ENCODE measurements at regions not wholly inside any gene's neighbourhood (a gene's known extent, or its start where the extent isn't known, plus 50 kb on each side); places are given as distances from the start of the nearest gene placed in this dataset.

GRCh38 chr9:92185096-92185495, 69.9 kb upstream of the SPTLC1 start:
- no peak for DNase-seq

GRCh38 chr9:92184041-92184564, 68.9 kb upstream of the SPTLC1 start:
- no peak for DNase-seq

GRCh38 chr9:92183449-92183848, 68.2 kb upstream of the SPTLC1 start:
- no peak for DNase-seq

- no peak for DNase-seq
Observed at GRCh38 chr9:92181296-92181695, 66.1 kb upstream of the SPTLC1 start.

GRCh38 chr9:92180669-92181181, 65.5 kb upstream of the SPTLC1 start:
- DNase-seq = no peak

- DNase-seq = no peak
Observed at GRCh38 chr9:92180002-92180400, 64.8 kb upstream of the SPTLC1 start.

GRCh38 chr9:92179286-92180001, 64.2 kb upstream of the SPTLC1 start:
- no peak for DNase-seq

GRCh38 chr9:92177591-92177990, 62.4 kb upstream of the SPTLC1 start:
- DNase-seq = no peak

GRCh38 chr9:92176800-92177185, 61.6 kb upstream of the SPTLC1 start:
- no peak for DNase-seq

GRCh38 chr9:92176068-92176799, 61.0 kb upstream of the SPTLC1 start:
- no peak for DNase-seq

GRCh38 chr9:92175441-92175840, 60.2 kb upstream of the SPTLC1 start:
- no peak for DNase-seq

- DNase-seq = no peak
Observed at GRCh38 chr9:92173318-92173717, 58.1 kb upstream of the SPTLC1 start.

- DNase-seq = no peak
Observed at GRCh38 chr9:92171822-92172221, 56.6 kb upstream of the SPTLC1 start.

GRCh38 chr9:92171281-92171680, 56.1 kb upstream of the SPTLC1 start:
- no peak for DNase-seq

- peak; percentile 0 for DNase-seq
Observed at GRCh38 chr9:92170848-92171247, 55.6 kb upstream of the SPTLC1 start.

- DNase-seq = no peak
Observed at GRCh38 chr9:92165484-92165883, 50.3 kb upstream of the SPTLC1 start.

Measured in NCI-H1105 treated with DMSO at 0.1 percent for 48 hours (cell line).